ENCODE measurements at regions not wholly inside any gene's neighbourhood (a gene's known extent, or its start where the extent isn't known, plus 50 kb on each side); places are given as distances from the start of the nearest gene placed in this dataset.

DNA sequence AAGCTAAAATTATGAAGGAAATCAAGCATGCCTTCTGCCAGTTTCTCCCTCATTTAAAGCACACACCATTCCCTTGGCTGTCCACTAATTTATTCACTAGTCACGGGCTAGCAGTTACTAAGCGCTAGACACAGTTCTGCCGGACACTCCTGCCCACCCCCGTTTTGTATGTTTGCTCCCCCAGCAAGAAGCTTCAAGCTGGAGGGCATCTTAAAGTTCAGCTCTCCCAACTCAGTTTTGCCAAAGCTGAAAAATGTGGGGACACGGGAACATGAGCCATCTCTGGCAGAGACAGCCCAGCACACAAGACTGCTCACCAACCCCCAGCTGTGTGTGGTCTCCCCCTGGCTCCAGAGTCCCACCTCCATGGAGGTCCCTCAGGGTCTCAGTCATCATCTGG is 263.6 kb downstream of the BRD1 start:
- DNase-seq: no peak

GRCh38 chr22:49562685-49563249 is 264.9 kb downstream of the BRD1 start:
- no peak for DNase-seq

DNA sequence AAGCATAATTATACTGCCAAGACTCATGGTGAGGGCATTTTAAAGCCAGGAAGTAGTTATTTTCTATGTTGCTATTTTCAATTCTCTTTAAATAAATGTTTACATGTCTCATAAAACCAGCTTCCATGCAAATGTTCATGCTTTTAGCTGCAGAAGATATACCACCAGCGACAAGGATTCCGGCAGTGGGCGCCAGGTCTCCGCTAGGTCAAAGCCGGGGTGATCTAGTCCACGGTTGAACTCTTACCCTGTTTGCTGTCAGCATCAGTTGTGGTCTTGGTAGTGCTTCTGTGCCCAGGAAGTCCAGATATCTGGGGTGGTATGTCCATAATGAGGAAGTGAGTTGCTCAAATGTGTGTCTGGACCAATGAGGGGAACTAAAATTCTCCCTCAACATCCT is 265.7 kb downstream of the BRD1 start:
- no peak for DNase-seq

- DNase-seq: no peak
These were observed 266.3 kb downstream of the BRD1 start for GRCh38 chr22:49561338-49561737.

DNA sequence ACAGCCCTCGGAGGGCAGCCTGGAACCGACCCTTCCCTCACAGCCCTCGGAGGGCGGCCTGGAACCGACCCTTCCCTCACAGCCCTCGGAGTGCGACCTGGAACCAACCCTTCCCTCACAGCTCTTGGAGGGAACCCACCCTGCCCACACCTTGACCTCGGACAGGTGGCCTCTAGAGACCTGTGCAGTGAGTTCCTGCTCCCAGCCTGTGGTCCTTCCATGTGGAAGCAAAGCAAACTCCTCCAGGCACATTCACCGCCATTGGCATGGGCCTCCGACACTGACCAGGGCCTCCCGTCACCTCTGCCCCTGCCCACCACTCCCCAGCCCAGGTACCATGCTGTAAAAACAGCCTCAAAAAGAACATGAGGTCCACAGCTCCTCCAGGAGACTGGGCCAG is 272.1 kb downstream of the BRD1 start:
- no peak for DNase-seq

GRCh38 chr22:49554741-49555140 is 272.9 kb downstream of the BRD1 start:
- DNase-seq: no peak

DNA sequence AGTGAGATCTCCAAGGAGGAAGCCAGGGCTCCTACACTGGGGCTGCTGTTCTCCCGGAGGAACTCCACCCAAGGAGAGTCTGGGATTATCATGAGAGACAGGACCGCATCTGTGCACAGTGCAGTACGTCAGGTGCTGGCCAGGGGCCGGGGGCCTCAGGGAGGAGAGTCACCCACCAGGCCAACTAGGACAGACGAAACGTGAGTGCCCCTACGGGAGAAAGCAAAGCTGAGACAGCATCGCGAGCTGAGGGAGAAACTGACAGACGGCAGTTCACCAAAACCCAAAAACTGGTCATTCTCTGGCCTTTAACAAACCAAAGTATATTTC is 273.4 kb downstream of the BRD1 start:
- no peak for DNase-seq

- no peak for DNase-seq
These were observed 274.0 kb downstream of the BRD1 start for GRCh38 chr22:49553518-49554295.

DNA sequence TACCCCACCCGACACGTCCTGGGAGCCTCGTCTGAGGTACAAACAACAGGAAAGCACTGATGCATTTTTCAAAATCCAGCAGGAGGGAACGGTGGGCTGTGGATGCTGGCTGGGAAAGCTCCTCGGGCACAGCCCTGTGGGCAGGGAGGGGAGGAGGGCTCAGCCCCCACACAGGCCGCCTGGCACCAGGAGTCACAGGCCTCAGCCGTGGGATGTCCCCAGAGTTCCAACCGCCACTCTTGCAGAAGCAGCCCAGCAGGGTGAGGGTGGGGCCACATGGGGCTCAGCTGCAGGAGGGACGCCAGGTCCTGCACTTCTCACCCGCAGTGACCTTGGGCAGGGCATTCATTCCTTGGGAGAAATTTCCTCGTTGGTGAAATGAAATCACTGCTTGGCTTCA is 274.6 kb downstream of the BRD1 start:
- no peak for DNase-seq

DNA sequence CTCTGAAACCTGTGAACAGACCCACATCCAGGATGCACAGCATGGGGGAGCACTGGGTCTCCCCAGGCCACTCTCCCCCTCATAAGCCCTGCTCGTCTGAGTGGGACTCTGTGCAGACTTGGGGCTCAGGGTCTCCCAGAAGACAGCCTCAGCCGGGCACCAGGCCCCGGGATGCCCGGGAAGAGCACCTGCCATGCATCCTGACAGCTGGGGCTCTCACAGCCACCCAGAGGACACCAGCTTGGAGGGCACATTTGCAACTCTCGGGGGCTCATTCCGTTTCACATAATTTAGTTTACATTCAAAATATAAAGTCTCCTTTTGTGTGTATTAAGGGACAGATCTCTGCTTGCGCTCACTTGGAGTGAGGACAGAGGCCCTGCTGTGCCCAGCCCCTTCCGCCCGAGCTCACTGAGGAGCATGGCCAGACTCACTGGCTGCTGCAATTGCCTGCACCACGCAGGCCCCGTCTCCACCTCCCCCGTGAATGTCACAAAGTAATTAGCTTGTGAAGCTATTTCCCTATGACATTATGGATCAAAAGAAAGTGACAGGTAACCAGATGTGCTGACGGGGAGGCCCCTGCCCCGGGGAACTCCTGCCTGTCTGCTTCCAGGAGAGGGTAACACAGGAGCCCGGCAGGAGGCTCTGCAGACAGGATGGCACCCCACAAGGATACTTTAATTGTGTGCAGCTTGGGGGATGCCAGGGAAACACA is 275.6 kb downstream of the BRD1 start:
- no peak for DNase-seq

- no peak for DNase-seq
These were observed 276.2 kb downstream of the BRD1 start for GRCh38 chr22:49551446-49551845.

DNA sequence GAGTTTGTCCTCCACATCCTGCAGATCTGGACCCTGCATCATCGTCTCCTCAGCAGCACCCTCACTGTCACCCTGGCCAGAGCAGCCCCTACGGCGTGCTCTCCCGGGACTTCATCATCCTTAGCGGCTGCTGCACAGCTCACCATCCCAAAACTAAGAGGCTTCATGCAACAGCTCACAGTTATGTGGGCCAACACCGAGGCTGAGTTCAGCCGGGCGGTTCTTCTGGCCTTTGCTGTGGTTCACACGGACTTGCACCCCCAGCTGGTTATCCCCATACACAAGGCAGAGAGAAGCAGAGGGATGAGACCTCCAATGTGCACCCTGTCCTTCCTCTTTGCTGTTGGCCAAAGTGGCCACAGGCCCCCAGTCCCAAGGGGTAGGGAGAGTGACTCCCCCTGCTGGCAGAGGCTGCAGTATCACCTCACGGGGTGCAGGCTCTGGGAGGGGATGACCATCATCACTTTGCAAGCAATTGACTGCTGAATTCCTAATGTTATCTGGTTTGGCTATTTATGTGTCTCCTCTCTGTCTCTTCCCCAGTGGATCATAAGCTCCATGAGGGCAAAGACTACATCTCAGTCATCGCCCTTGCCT is 276.8 kb downstream of the BRD1 start:
- DNase-seq: no peak

GRCh38 chr22:49550141-49550430 is 277.6 kb downstream of the BRD1 start:
- no peak for DNase-seq

DNA sequence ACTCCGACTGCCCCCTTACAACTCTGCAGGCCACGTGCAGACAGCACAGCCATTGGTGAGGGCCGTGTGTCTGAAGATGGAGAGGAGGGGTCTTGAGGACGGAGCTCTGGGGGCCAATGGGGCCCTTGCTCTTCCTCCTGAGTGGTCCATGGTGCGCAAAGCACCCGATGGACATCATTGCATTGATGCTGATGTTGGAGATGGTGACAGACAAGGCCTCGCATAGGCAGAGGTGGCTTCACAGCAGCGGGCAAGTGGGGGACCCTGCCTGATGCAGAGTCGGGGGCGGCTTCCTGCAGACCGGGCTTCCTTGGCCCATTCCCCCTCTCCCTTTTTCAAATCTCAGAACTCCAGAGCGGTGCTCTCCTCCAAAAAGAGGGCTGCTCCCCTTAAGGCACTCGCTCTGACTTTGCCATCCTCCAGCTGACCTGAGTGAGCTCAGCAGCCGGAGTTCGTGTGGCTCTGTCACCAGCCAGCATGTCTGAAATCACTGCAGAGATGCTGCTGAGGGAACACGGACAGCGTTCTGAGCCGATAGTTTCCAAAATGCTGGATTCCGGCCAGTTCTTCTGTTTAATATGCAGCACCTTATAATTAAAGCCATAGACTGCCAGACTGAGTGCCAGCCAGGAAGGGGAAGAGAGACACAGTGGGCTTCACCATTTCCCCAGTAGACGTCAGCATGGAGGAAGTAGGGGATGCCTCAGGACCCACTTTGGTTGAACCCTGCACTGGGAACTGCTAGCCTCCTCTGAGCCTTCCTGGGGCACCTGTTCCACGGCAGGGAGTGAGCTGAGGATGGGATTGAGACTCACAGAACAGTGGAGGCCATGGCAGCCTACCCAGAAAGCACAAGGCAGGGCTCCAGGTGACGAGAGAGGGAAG is 278.2 kb downstream of the BRD1 start:
- no peak for DNase-seq

DNA sequence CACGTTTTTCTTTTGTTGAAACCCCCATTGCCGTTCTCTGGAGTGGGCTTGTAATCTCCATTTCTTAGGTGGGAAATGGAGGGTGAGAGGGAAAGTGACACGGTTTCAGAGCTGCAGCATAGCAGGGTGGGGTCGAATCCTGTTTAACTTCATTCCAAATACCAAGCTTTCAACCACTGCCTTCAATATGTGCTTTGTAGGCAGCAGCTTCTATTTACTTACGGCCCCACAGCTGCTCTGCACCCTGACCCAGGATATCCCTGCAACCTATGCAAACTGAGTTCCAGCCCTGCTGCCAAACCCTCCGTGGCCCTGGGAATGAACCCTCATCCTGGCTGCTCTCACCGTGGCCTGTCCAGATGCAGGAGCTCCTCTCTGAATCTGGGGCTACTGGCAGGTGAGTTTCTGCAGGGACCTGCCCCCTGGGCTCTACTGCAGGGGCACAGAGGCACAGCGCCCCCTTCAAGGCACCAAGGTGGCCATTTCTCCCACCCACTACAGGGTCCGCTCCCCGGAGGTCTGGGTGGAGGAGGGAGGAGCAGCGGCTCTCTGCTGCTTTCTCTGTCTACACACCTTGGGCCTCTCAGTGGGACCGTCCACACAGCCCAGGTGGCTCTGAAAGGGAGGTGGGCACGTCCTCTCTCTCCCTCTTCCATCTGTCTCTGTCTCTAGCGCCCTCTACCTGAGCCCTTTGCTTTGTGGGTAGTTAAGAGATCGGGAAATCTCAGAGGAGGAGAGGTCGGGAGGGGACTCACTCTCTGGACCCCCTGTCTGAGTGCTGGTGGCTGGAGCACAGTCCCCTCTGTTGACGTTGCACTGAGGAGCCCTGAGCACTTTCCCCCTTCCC is 279.1 kb downstream of the BRD1 start:
- no peak for DNase-seq

DNA sequence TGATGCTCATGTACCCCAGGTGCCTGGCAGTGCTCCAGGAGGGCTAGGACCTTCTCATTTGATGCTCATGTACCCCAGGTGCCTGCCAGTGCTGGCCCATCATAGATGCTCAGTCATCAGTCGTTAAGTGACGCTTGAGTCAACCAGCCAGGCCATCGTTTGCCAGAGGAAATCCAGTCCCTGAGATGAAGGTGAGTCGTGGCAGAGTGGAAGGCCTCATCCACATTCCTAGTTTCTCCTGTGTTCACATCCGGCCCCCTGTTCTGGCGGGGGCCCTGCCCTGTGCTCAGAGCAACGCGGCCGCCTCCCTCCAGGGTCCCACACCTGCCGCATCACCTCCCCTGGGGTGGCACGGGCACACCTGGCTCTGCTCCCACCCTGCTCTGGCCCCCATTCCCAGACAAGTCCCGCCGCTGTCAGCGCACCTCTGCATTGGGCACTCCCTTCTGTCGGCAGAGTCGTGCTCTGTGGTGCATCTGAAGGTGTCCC is 279.9 kb downstream of the BRD1 start:
- no peak for DNase-seq

DNA sequence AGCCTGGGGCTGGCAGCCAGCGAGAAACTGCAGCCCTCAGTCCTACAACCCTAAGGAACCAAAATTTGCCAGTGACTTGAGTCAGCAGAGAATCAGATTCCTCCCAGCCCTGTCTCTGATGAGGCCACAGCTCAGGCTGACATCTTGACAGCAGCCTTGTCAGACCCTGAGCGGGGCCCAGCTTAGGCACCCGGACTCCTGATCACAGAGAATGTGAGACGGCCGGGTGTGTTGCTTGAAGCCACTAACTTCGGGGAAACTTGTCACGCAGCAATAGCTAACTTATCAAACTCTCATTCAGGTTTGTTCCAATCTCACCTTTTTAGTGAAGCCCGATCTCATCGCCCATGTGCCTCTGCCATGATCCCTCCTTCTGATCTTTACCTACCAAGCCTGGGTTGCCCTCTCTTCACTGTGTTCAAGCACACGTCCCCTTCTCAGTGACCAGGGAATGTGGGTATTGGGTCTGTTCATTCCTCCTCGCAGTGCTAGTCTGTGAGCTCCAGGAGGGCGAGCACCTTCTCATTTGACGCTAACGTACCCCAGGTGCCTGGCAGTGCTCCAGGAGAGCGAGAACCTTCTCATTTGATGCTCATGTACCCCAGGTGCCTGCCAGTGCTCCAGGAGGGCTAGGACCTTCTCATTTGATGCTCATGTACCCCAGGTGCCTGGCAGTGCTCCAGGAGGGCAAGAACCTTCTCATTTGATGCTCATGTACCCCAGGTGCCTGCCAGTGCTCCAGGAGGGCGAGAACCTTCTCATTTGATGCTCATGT is 280.7 kb downstream of the BRD1 start:
- no peak for DNase-seq

GRCh38 chr22:49545606-49546005 is 282.1 kb downstream of the BRD1 start:
- no peak for DNase-seq

DNA sequence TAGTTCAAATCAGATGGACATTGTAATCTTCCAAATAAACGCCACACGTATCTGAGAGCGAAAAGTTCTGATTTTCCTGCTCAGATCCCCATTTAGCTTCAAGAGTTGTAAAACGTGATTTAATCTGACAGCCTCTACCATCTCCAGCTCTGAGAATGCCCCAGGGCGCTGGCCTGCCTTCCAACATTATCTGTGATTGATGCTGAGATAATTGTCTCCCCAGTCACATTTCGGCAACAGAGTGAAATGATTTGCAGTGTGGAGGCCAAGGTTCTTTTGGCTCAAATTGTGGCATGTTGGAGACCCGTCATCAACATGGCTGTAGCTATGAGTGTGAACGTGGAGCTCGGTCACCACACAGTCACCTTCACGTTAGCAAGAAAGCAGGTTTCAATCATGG is 283.4 kb downstream of the BRD1 start:
- DNase-seq: no peak

DNA sequence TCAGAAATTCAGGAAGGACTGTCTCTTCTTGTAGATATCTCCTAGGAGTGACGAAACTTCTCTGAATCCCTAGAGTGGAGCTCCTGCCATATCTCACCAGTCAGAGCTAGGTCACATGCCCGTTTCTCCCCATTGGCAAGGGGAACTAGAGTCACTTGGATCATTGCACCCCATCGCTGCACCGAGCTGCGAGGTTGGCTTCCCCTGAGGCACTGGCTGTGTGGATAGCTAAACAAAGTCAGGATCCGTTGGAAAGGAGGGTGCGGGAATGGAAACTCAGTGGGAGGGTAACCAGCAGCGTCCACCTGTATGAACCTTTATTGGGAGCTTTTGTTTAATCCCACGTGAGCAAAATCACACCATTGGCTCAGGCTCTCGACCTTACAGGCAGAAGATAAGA is 283.8 kb downstream of the BRD1 start:
- no peak for DNase-seq

DNA sequence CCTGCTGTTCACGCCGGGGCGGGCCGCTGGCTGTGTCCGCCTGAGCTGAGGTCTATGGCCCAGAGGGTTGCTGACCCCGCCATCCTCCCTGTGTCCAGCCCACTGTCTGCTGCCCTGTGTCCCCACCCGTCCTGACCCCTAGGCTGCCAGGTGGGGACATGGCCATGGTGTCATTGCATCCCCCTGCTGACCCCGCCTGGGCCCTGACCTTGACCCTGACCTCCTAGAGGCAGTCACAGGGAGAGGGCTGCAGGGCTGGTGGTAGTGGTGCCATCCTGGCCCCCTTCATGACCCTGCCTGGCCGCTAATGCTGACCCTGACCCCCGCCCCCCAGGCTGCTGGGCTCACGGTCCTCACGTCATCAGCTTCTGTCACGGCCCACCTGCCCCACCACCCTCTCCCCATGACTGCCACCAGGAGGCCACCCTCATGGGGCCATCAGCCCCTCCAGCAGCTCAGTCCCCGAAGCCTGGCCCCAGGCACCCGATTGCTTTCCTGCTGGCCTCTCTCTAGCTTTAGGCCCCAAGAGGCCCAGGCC is 285.9 kb downstream of the BRD1 start:
- DNase-seq: no peak
